ENCODE measurements at regions not wholly inside any gene's neighbourhood (a gene's known extent, or its start where the extent isn't known, plus 50 kb on each side); places are given as distances from the start of the nearest gene placed in this dataset.
A peak's percentile ranks its signal among the peaks of the same experiment; 100 is the strongest.

- WGBS, 3 donors = 64 to 73% (median 64%) methylated on average over 3 of the region's 3 CpGs
- FAIRE-seq (no peak), DNase-seq (no peak)
- no peak overlapping the region for H3K27ac ChIP-seq (ENCODE audit: low read depth in 1 of 3, low read length in 2 of 3)
- no peaks in the 10 kb centered on the region for H3K27me3 ChIP-seq (ENCODE audit: control insufficient read depth in 3 of 3, insufficient read depth in 3 of 3, low read length in 3 of 3)
- H3K4me3 ChIP-seq (ENCODE audit: low read depth in 1 of 3, low read length in 3 of 3) = no peak overlapping the region
- H3K36me3 ChIP-seq (ENCODE audit: control insufficient read depth in 3 of 3, insufficient read depth in 2 of 3, low read depth in 1 of 3, low read length in 3 of 3) = no peaks in the 10 kb centered on the region
- peaks cover 0 to 5% of the 10 kb centered on the region in 2 donors for H3K9me3 ChIP-seq (ENCODE audit: control insufficient read depth in 2 of 2, insufficient read depth in 1 of 2, low read depth in 1 of 2, low read length in 1 of 2)
- H3K4me1 ChIP-seq (ENCODE audit: control insufficient read depth in 3 of 3, insufficient read depth in 2 of 3, low read depth in 1 of 3, low read length in 2 of 3) = no peaks in the 10 kb centered on the region
These were observed 455.3 kb upstream of the ATP2B1 start for GRCh38 chr12:90163975-90164374.

DNA sequence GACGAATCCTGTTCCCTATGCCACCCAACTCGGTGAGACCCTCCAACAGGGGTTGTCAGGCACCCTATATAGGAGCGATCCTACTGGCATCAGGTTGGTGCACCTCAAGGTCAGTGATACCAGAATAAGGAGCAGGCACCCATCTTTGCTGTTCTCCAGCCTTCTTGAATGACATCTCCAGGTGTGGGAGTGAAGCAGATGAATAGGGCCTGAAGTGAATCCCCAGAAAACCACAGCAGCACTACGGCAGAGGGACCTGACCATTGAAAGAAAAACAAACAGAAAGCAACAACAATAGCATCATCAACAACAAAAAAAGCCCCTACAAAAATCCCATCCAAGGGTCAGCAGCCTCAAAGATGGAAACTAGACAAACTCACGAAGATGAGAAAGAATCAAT, 445.2 kb upstream of the ATP2B1 start:
- no peak for FAIRE-seq
- H3K9me3 ChIP-seq (ENCODE audit: control insufficient read depth in 2 of 2, insufficient read depth in 1 of 2, low read depth in 1 of 2, low read length in 1 of 2) = no peaks in the 10 kb centered on the region
- no peaks in the 10 kb centered on the region for H3K27me3 ChIP-seq (ENCODE audit: control insufficient read depth in 3 of 3, insufficient read depth in 3 of 3, low read length in 3 of 3)
- H3K36me3 ChIP-seq (ENCODE audit: control insufficient read depth in 3 of 3, insufficient read depth in 2 of 3, low read depth in 1 of 3, low read length in 3 of 3) = no peaks in the 10 kb centered on the region
- no peak overlapping the region for H3K4me3 ChIP-seq (ENCODE audit: low read depth in 1 of 3, low read length in 3 of 3)
- DNase-seq = no peak
- 91 to 96% (median 94%) methylated on average over 5 of the region's 5 CpGs for WGBS, 3 donors
- peaks cover 0 to 2% (median 0%) of the 10 kb centered on the region in 3 donors for H3K4me1 ChIP-seq (ENCODE audit: control insufficient read depth in 3 of 3, insufficient read depth in 2 of 3, low read depth in 1 of 3, low read length in 2 of 3)
- H3K27ac ChIP-seq (ENCODE audit: low read depth in 1 of 3, low read length in 2 of 3) = no peak overlapping the region

- 54 to 63% (median 56%) methylated on average over 10 of the region's 10 CpGs for WGBS, 3 donors
- no peak overlapping the region for H3K4me3 ChIP-seq (ENCODE audit: low read depth in 1 of 3, low read length in 3 of 3)
- no peak for FAIRE-seq
- no peak overlapping the region for H3K27ac ChIP-seq (ENCODE audit: low read depth in 1 of 3, low read length in 2 of 3)
- no peaks in the 10 kb centered on the region for H3K9me3 ChIP-seq (ENCODE audit: control insufficient read depth in 2 of 2, insufficient read depth in 1 of 2, low read depth in 1 of 2, low read length in 1 of 2)
- H3K36me3 ChIP-seq (ENCODE audit: control insufficient read depth in 3 of 3, insufficient read depth in 2 of 3, low read depth in 1 of 3, low read length in 3 of 3) = no peaks in the 10 kb centered on the region
- no peaks in the 10 kb centered on the region for H3K27me3 ChIP-seq (ENCODE audit: control insufficient read depth in 3 of 3, insufficient read depth in 3 of 3, low read length in 3 of 3)
- peak; percentile 21 to 48 for DNase-seq
- H3K4me1 ChIP-seq (ENCODE audit: control insufficient read depth in 3 of 3, insufficient read depth in 2 of 3, low read depth in 1 of 3, low read length in 2 of 3) = peaks cover 0 to 2% (median 0%) of the 10 kb centered on the region in 3 donors
These were observed 444.4 kb upstream of the ATP2B1 start for GRCh38 chr12:90152897-90153624.

GRCh38 chr12:90151491-90152015, 442.9 kb upstream of the ATP2B1 start:
- Histone ChIP-seq H3K27ac (ENCODE audit: low read depth in 1 of 3, low read length in 2 of 3) (no peak overlapping the region), H3K4me3 (ENCODE audit: low read depth in 1 of 3, low read length in 3 of 3) (no peak overlapping the region), H3K36me3 (ENCODE audit: control insufficient read depth in 3 of 3, insufficient read depth in 2 of 3, low read depth in 1 of 3, low read length in 3 of 3) (no peaks in the 10 kb centered on the region), H3K9me3 (ENCODE audit: control insufficient read depth in 2 of 2, insufficient read depth in 1 of 2, low read depth in 1 of 2, low read length in 1 of 2) (peaks cover 0 to 4% of the 10 kb centered on the region in 2 donors), H3K4me1 (ENCODE audit: control insufficient read depth in 3 of 3, insufficient read depth in 2 of 3, low read depth in 1 of 3, low read length in 2 of 3) (peaks cover 0 to 2% (median 0%) of the 10 kb centered on the region in 3 donors), H3K27me3 (ENCODE audit: control insufficient read depth in 3 of 3, insufficient read depth in 3 of 3, low read length in 3 of 3) (no peaks in the 10 kb centered on the region)
- FAIRE-seq (no peak), DNase-seq (no peak)
- WGBS, 3 donors = 73 to 90% (median 83%) methylated on average over 3 of the region's 3 CpGs

GRCh38 chr12:90149453-90149852, 440.8 kb upstream of the ATP2B1 start:
- Histone ChIP-seq H3K27ac (ENCODE audit: low read depth in 1 of 3, low read length in 2 of 3) (no peak overlapping the region), H3K4me3 (ENCODE audit: low read depth in 1 of 3, low read length in 3 of 3) (no peak overlapping the region), H3K4me1 (ENCODE audit: control insufficient read depth in 3 of 3, insufficient read depth in 2 of 3, low read depth in 1 of 3, low read length in 2 of 3) (peaks cover 0 to 2% (median 0%) of the 10 kb centered on the region in 3 donors), H3K9me3 (ENCODE audit: control insufficient read depth in 2 of 2, insufficient read depth in 1 of 2, low read depth in 1 of 2, low read length in 1 of 2) (peaks cover 0 to 4% of the 10 kb centered on the region in 2 donors), H3K36me3 (ENCODE audit: control insufficient read depth in 3 of 3, insufficient read depth in 2 of 3, low read depth in 1 of 3, low read length in 3 of 3) (no peaks in the 10 kb centered on the region), H3K27me3 (ENCODE audit: control insufficient read depth in 3 of 3, insufficient read depth in 3 of 3, low read length in 3 of 3) (no peaks in the 10 kb centered on the region)
- DNase-seq = no peak
- 93 to 100% (median 97%) methylated on average over 1 of the region's 1 CpG for WGBS, 3 donors
- FAIRE-seq = no peak

DNA sequence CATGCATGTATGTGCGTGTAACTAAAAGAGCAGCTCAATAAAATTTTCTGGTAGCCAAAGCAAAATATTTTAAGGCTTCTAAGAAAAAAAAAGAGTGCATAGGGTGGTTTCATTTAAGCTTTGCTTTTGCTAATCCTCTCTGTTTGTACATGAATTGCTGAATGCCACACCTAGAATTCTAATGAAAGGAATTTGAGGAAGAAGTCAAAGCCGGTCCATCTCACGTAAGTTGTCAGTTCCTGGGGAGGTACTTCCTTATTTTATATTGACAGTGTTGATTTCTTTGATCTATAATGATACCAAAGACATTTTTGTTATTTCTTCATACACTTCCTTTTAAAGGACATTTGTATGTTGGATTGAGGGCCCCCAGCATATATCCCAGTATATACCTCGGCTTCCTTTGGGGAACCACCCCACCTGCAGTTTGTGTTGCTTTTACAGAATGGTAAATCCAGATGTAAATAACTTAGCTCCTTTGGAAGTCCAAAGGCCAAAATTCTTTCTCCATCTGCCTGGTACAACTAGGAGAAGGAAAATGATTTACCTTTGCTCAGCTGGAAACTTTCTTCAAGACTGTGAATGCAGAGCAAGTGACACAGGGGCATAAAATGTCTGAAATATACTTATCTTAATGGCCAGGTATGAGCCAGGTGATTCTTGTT, 420.9 kb upstream of the ATP2B1 start:
- Histone ChIP-seq H3K36me3 (ENCODE audit: control insufficient read depth in 3 of 3, insufficient read depth in 2 of 3, low read depth in 1 of 3, low read length in 3 of 3) (no peaks in the 10 kb centered on the region), H3K27ac (ENCODE audit: low read depth in 1 of 3, low read length in 2 of 3) (peak overlapping the region in 1 of 3 donors; percentile 36), H3K9me3 (ENCODE audit: control insufficient read depth in 2 of 2, insufficient read depth in 1 of 2, low read depth in 1 of 2, low read length in 1 of 2) (no peaks in the 10 kb centered on the region), H3K4me3 (ENCODE audit: low read depth in 1 of 3, low read length in 3 of 3) (no peak overlapping the region), H3K27me3 (ENCODE audit: control insufficient read depth in 3 of 3, insufficient read depth in 3 of 3, low read length in 3 of 3) (no peaks in the 10 kb centered on the region), H3K4me1 (ENCODE audit: control insufficient read depth in 3 of 3, insufficient read depth in 2 of 3, low read depth in 1 of 3, low read length in 2 of 3) (peaks cover 0 to 9% (median 0%) of the 10 kb centered on the region in 3 donors)
- DNase-seq (peak; percentile 26 to 76), FAIRE-seq (no peak)
- WGBS, 3 donors = 28 to 59% (median 42%) methylated on average over 4 of the region's 4 CpGs

DNA sequence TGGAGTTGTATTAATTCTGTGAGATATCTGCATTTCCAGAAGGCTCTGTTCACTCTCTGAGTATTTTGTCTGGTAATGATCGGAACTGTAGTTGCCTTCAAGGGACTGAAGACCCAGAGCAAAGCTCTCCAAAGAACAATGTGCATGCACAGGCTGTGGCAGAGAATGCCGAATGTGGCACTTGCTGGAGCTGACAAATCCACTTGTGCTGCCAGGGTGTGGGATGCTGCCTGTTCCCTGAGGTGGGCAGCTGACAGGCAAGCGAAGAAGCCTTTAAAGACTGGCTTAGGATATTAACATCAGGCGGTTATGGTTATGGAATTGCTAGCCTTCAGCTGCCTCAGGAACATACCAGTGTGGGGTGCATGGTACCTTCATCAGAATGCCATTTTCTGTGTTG, 419.9 kb upstream of the ATP2B1 start:
- Histone ChIP-seq H3K27ac (ENCODE audit: low read depth in 1 of 3, low read length in 2 of 3) (no peak overlapping the region), H3K4me3 (ENCODE audit: low read depth in 1 of 3, low read length in 3 of 3) (no peak overlapping the region), H3K36me3 (ENCODE audit: control insufficient read depth in 3 of 3, insufficient read depth in 2 of 3, low read depth in 1 of 3, low read length in 3 of 3) (no peaks in the 10 kb centered on the region), H3K9me3 (ENCODE audit: control insufficient read depth in 2 of 2, insufficient read depth in 1 of 2, low read depth in 1 of 2, low read length in 1 of 2) (no peaks in the 10 kb centered on the region), H3K4me1 (ENCODE audit: control insufficient read depth in 3 of 3, insufficient read depth in 2 of 3, low read depth in 1 of 3, low read length in 2 of 3) (peaks cover 0 to 9% (median 0%) of the 10 kb centered on the region in 3 donors), H3K27me3 (ENCODE audit: control insufficient read depth in 3 of 3, insufficient read depth in 3 of 3, low read length in 3 of 3) (no peaks in the 10 kb centered on the region)
- DNase-seq (no peak), FAIRE-seq (no peak)
- 70% methylated on average over 4 of the region's 4 CpGs for WGBS, 3 donors

GRCh38 chr12:90126125-90126524, 417.5 kb upstream of the ATP2B1 start:
- WGBS, 3 donors = 71 to 88% (median 85%) methylated on average over 2 of the region's 2 CpGs
- H3K4me1 ChIP-seq (ENCODE audit: control insufficient read depth in 3 of 3, insufficient read depth in 2 of 3, low read depth in 1 of 3, low read length in 2 of 3) = peaks cover 0 to 9% (median 0%) of the 10 kb centered on the region in 3 donors
- no peak overlapping the region for H3K27ac ChIP-seq (ENCODE audit: low read depth in 1 of 3, low read length in 2 of 3)
- FAIRE-seq (no peak), DNase-seq (no peak)
- H3K4me3 ChIP-seq (ENCODE audit: low read depth in 1 of 3, low read length in 3 of 3) = no peak overlapping the region
- peaks cover 0 to 11% of the 10 kb centered on the region in 2 donors for H3K9me3 ChIP-seq (ENCODE audit: control insufficient read depth in 2 of 2, insufficient read depth in 1 of 2, low read depth in 1 of 2, low read length in 1 of 2)
- no peaks in the 10 kb centered on the region for H3K27me3 ChIP-seq (ENCODE audit: control insufficient read depth in 3 of 3, insufficient read depth in 3 of 3, low read length in 3 of 3)
- no peaks in the 10 kb centered on the region for H3K36me3 ChIP-seq (ENCODE audit: control insufficient read depth in 3 of 3, insufficient read depth in 2 of 3, low read depth in 1 of 3, low read length in 3 of 3)
